HCT116 (cell line): ENCODE measurements at regions not wholly inside any gene's neighbourhood (a gene's known extent, or its start where the extent isn't known, plus 50 kb on each side); places are given as distances from the start of the nearest gene placed in this dataset.

ENCODE experiments used
- EZH2 ChIP-seq: fragments of 200-600 bp; sonication (generic); IDR thresholded peaks from 2 replicates; pipeline ENCODE4 v1.6.1; 2017; ENCODE audit warnings: antibody characterized with exemption, mixed run types
- EZH2phosphoT487 ChIP-seq: fragments of 200-600 bp; IDR thresholded peaks from 2 replicates; pipeline ENCODE4 v1.6.1; 2018; ENCODE audit warnings: antibody characterized with exemption, borderline replicate concordance
- FOSL1 ChIP-seq: IDR thresholded peaks from 2 replicates; pipeline ENCODE4 v1.6.1; 2012; ENCODE audit warnings: low read depth
- JUND ChIP-seq: IDR thresholded peaks from 2 replicates; pipeline ENCODE4 v1.6.1; 2012
- POLR2A ChIP-seq: IDR thresholded peaks from 2 replicates; pipeline ENCODE4 v1.7.0; 2011; ENCODE audit warnings: borderline replicate concordance; ENCODE audit not compliant: insufficient read depth, insufficient read length; ENCODE audit errors: extremely low read depth
- POLR2AphosphoS5 ChIP-seq: IDR thresholded peaks from 2 replicates; pipeline ENCODE4 v1.6.1; 2011; ENCODE audit warnings: mild to moderate bottlenecking, low read depth, low read length, moderate library complexity
- SIN3A ChIP-seq: IDR thresholded peaks from 2 replicates; pipeline ENCODE4 v1.6.1; 2012; ENCODE audit warnings: low read depth
- SP1 ChIP-seq: IDR thresholded peaks from 2 replicates; pipeline ENCODE4 v1.6.1; 2012; ENCODE audit warnings: low read depth
- TCF7L2 ChIP-seq: IDR thresholded peaks from 2 replicates; pipeline ENCODE4 v1.7.0; 2011; ENCODE audit warnings: borderline replicate concordance, inconsistent platforms; ENCODE audit not compliant: insufficient read depth, insufficient read length; ENCODE audit errors: extremely low read depth
- YY1 ChIP-seq: IDR thresholded peaks from 2 replicates; pipeline ENCODE4 v1.6.1; 2011; ENCODE audit warnings: low read length, low read depth, moderate library complexity, mild to moderate bottlenecking; ENCODE audit not compliant: insufficient replicate concordance; ENCODE audit errors: extremely low read depth
- TF ChIP-seq, protein P1 (sequence below), 3 experiments: fragments of 200-600 bp in 1 of 3; sonication (generic) in 1 of 3; IDR thresholded peaks in 2 of 3; conservative IDR thresholded peaks in 1 of 3; 2 replicates each; pipeline ENCODE4 v1.5.1; 2012 to 2017; ENCODE audit warnings: low read depth in 2 of 3, low read length in 2 of 3, antibody characterized with exemption in 1 of 3, borderline replicate concordance in 1 of 3, control low read depth in 1 of 3, mild to moderate bottlenecking in 1 of 3, mixed read lengths in 1 of 3, mixed run types in 1 of 3, moderate library complexity in 1 of 3; ENCODE audit not compliant: insufficient read depth in 1 of 3
- TF ChIP-seq, protein P2 (sequence below): IDR thresholded peaks from 2 replicates; pipeline ENCODE4 v1.6.1; 2012

GRCh38 chr2:215705771-215706361 is 270.0 kb upstream of the FN1 start:
- TF ChIP-seq SP1 (no peak), EZH2phosphoT487 (no peak), POLR2AphosphoS5 (no peak), YY1 (no peak), TCF7L2 (no peak), JUND (no peak), POLR2A (no peak), EZH2 (no peak), FOSL1 (no peak), SIN3A (no peak)
- TF ChIP-seq, protein P1, sequence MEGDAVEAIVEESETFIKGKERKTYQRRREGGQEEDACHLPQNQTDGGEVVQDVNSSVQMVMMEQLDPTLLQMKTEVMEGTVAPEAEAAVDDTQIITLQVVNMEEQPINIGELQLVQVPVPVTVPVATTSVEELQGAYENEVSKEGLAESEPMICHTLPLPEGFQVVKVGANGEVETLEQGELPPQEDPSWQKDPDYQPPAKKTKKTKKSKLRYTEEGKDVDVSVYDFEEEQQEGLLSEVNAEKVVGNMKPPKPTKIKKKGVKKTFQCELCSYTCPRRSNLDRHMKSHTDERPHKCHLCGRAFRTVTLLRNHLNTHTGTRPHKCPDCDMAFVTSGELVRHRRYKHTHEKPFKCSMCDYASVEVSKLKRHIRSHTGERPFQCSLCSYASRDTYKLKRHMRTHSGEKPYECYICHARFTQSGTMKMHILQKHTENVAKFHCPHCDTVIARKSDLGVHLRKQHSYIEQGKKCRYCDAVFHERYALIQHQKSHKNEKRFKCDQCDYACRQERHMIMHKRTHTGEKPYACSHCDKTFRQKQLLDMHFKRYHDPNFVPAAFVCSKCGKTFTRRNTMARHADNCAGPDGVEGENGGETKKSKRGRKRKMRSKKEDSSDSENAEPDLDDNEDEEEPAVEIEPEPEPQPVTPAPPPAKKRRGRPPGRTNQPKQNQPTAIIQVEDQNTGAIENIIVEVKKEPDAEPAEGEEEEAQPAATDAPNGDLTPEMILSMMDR (IDR thresholded peaks at IDR 0.05 in 2 of 3, conservative IDR thresholded peaks at IDR 0.05 in 1 of 3; ENCODE audit: borderline replicate concordance in 1 of 3, insufficient read depth in 1 of 3, low read depth in 2 of 3, low read length in 2 of 3): no peak
- TF ChIP-seq, protein P2, sequence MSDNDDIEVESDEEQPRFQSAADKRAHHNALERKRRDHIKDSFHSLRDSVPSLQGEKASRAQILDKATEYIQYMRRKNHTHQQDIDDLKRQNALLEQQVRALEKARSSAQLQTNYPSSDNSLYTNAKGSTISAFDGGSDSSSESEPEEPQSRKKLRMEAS: no peak
